B cell (primary cell): ENCODE measurements at regions not wholly inside any gene's neighbourhood (a gene's known extent, or its start where the extent isn't known, plus 50 kb on each side); places are given as distances from the start of the nearest gene placed in this dataset.

Experiments
- CTCF ChIP-seq: fragments of 200-600 bp; IDR thresholded peaks from one replicate; pipeline ENCODE4 v1.8.0; 2022; ENCODE audit warnings: antibody characterized with exemption, mild to moderate bottlenecking
- EZH2 ChIP-seq: IDR thresholded peaks from 2 replicates; pipeline ENCODE4 v1.6.1; 2012; ENCODE audit warnings: borderline replicate concordance, low read depth, mild to moderate bottlenecking, moderate library complexity, low read length; ENCODE audit not compliant: insufficient read depth, poor library complexity, severe bottlenecking

DNA sequence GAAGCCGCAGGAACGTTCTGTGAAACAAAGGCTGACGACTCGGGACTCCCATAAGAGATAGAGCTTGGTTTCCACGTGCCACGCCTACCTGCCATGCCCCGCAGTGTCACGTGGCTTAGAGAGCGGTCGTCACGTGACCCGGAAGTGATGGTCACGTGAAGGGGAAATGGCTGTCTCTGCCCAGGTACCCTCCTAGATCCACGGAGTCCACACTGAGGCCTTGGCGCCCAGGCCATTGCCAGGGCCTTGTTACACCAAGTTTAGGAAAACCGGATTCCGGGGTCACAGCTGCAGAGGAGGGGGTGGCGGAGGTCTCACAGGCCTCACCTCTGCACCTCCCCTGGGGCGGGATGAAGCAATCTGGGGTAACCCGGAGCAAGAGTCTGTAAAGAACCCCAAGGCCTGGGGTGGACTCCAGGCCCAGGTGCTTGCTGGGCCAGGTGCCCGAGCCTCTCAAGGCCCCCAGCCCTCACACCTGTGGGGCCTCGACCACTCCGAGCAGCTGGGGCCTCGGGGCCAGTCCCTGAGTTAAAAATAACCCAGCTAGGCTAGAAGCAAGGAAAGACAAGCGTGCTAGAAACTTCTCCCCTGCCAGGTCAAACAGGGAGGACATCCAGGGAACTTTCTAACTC lies 113.5 kb upstream of the ZNF236 start:
- TF ChIP-seq EZH2 (no peak), CTCF (no peak)
